ENCODE measurements at regions not wholly inside any gene's neighbourhood (a gene's known extent, or its start where the extent isn't known, plus 50 kb on each side); places are given as distances from the start of the nearest gene placed in this dataset.

GRCh38 chr6:170087421-170087780 lies 203.5 kb downstream of the DLL1 start:
- DNase-seq, result peak in 1 of 58 donors; percentile 32

GRCh38 chr6:170086639-170087420 lies 204.0 kb downstream of the DLL1 start:
- no peak for DNase-seq

- no peak for DNase-seq
These were observed 205.1 kb downstream of the DLL1 start for GRCh38 chr6:170085475-170086401.

GRCh38 chr6:170084166-170084730 lies 206.6 kb downstream of the DLL1 start:
- DNase-seq, result no peak

- no peak for DNase-seq
These were observed 207.4 kb downstream of the DLL1 start for GRCh38 chr6:170083236-170084051.

- no peak for DNase-seq
These were observed 208.2 kb downstream of the DLL1 start for GRCh38 chr6:170082531-170083187.

GRCh38 chr6:170082067-170082466 lies 208.8 kb downstream of the DLL1 start:
- no peak for DNase-seq

GRCh38 chr6:170081556-170081955 lies 209.3 kb downstream of the DLL1 start:
- no peak for DNase-seq

GRCh38 chr6:170080828-170081371 lies 210.0 kb downstream of the DLL1 start:
- DNase-seq, result peak in 9 of 58 donors; percentile 21 to 36 (median 30)

- DNase-seq, result no peak
These were observed 210.6 kb downstream of the DLL1 start for GRCh38 chr6:170080169-170080827.

GRCh38 chr6:170076466-170077165 lies 214.3 kb downstream of the DLL1 start:
- DNase-seq, result no peak

- no peak for DNase-seq
These were observed 215.1 kb downstream of the DLL1 start for GRCh38 chr6:170075659-170076223.

GRCh38 chr6:170074907-170075306 lies 216.0 kb downstream of the DLL1 start:
- no peak for DNase-seq

GRCh38 chr6:170074435-170074834 lies 216.4 kb downstream of the DLL1 start:
- DNase-seq, result no peak

GRCh38 chr6:170073846-170074245 lies 217.0 kb downstream of the DLL1 start:
- no peak for DNase-seq

- DNase-seq, result no peak
These were observed 218.6 kb downstream of the DLL1 start for GRCh38 chr6:170072246-170072645.

GRCh38 chr6:170069611-170070010 lies 221.3 kb downstream of the DLL1 start:
- no peak for DNase-seq

- DNase-seq, result no peak
These were observed 222.4 kb downstream of the DLL1 start for GRCh38 chr6:170068496-170068895.

GRCh38 chr6:170067923-170068360 lies 222.9 kb downstream of the DLL1 start:
- DNase-seq, result no peak
